ENCODE measurements at regions not wholly inside any gene's neighbourhood (a gene's known extent, or its start where the extent isn't known, plus 50 kb on each side); places are given as distances from the start of the nearest gene placed in this dataset.

DNA sequence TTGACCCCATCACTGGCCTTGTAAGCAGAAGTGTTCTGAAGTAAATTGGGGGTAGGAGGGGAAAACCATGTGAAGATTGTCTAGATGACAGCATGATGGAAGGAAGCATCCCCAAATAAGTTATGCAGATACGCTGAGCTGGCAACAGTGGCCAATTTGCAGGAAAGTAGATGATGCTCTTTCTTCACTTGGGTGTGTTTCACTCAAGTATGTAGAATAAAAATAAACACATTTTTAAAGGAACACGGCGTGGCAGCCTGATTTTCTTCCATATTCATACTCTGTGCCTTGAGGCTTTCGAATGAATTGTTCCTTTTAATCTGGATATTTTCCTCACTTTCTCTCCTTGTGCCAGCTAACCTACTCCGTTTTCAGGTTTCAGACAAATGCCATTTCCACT, 295.5 kb upstream of the DPYD start:
- Histone ChIP-seq H3K27me3 (no peaks in the 10 kb centered on the region), H3K36me3 (no peaks in the 10 kb centered on the region), H3K27ac (no peak overlapping the region), H3K9me3 (no peaks in the 10 kb centered on the region), H3K4me3 (no peak overlapping the region), H3K4me1 (no peaks in the 10 kb centered on the region)
- no peak for DNase-seq
- no peak for ATAC-seq
- TF ChIP-seq, protein P1, sequence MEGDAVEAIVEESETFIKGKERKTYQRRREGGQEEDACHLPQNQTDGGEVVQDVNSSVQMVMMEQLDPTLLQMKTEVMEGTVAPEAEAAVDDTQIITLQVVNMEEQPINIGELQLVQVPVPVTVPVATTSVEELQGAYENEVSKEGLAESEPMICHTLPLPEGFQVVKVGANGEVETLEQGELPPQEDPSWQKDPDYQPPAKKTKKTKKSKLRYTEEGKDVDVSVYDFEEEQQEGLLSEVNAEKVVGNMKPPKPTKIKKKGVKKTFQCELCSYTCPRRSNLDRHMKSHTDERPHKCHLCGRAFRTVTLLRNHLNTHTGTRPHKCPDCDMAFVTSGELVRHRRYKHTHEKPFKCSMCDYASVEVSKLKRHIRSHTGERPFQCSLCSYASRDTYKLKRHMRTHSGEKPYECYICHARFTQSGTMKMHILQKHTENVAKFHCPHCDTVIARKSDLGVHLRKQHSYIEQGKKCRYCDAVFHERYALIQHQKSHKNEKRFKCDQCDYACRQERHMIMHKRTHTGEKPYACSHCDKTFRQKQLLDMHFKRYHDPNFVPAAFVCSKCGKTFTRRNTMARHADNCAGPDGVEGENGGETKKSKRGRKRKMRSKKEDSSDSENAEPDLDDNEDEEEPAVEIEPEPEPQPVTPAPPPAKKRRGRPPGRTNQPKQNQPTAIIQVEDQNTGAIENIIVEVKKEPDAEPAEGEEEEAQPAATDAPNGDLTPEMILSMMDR (IDR thresholded peaks at IDR 0.05): no peak
- intact Hi-C loops (cut with DNase I): no loop called here

DNA sequence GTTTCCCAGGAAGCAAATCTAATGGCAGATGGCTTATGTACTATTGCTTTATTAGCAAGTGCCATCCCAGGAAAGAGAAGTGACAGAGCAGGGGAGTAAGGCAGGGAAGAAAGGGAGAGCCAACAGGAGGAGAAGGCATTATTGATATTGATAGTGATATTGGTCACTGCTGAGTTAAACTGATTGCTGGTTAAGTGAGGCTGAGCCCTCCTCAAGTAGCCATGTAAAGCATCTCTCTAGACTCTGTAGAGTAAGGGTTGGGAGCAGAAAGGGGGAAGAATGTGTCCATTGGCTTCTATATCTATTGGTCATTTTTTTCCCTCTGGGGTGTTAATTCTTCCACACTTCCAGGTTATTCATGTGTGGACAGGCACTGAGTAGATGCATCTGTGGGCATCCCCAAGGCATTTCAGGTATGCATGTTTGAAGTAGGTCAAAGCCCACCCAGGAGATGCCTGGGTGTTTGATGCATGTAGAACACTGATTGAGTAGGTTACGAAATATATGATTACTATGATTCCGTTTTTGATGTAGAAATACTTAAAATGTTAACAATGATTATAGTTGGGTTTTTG, 290.5 kb upstream of the DPYD start:
- intact Hi-C loops (cut with DNase I): no loop called here
- Histone ChIP-seq H3K27ac (no peak overlapping the region), H3K4me3 (no peak overlapping the region), H3K36me3 (no peaks in the 10 kb centered on the region), H3K9me3 (no peaks in the 10 kb centered on the region), H3K27me3 (no peaks in the 10 kb centered on the region), H3K4me1 (no peaks in the 10 kb centered on the region)
- DNase-seq (no peak), ATAC-seq (no peak)
- TF ChIP-seq, protein P1 (IDR thresholded peaks at IDR 0.05): no peak

DNA sequence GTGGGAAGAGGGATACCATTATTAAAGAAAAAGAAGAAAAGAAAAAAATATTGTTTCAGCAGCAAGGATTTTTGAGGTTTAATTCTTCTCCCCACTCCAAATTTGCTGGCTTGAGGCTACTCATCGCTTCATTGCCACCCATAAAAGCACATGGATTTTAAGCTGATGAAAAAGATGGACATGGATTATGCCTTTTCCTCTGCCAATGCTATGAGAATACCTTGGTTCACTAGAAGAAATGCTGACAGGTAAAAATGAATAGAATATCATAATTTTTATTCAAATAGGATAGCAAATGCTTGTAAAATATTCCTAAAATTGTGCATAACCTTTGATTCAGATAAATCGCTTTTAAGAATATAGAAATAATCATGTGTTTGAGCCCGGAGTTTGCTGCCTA, 289.7 kb upstream of the DPYD start:
- intact Hi-C loops (cut with DNase I): no loop called here
- H3K9me3 ChIP-seq: no peaks in the 10 kb centered on the region
- no peaks in the 10 kb centered on the region for H3K27me3 ChIP-seq
- H3K4me3 ChIP-seq: no peak overlapping the region
- TF ChIP-seq, protein P1 (IDR thresholded peaks at IDR 0.05): no peak
- ATAC-seq (no peak), DNase-seq (no peak)
- H3K27ac ChIP-seq: no peak overlapping the region
- H3K4me1 ChIP-seq: no peaks in the 10 kb centered on the region
- H3K36me3 ChIP-seq: no peaks in the 10 kb centered on the region

DNA sequence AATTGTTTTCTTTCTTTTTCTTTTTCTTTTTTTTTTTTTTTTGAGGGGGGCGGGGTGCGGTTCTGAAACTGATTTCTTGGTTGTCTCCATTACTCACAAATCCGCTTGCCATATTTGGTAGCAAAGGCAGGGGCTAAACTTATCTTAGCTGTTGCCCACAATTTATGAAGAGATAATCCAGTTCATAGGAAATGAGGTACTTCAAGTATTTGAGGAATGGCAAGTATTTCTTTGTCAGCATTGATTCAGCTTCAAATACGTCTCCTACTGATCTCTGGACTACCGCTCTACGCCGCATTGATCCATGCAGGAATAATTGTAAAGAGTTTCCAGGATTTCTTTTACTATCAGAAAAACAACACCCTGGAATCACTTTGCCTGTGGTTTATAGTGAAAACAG, 289.2 kb upstream of the DPYD start:
- Histone ChIP-seq H3K4me3 (no peak overlapping the region), H3K27ac (no peak overlapping the region), H3K9me3 (no peaks in the 10 kb centered on the region), H3K36me3 (no peaks in the 10 kb centered on the region), H3K4me1 (no peaks in the 10 kb centered on the region), H3K27me3 (no peaks in the 10 kb centered on the region)
- TF ChIP-seq, protein P1 (IDR thresholded peaks at IDR 0.05): no peak
- ATAC-seq (no peak), DNase-seq (no peak)
- intact Hi-C loops (cut with DNase I): no loop called here

DNA sequence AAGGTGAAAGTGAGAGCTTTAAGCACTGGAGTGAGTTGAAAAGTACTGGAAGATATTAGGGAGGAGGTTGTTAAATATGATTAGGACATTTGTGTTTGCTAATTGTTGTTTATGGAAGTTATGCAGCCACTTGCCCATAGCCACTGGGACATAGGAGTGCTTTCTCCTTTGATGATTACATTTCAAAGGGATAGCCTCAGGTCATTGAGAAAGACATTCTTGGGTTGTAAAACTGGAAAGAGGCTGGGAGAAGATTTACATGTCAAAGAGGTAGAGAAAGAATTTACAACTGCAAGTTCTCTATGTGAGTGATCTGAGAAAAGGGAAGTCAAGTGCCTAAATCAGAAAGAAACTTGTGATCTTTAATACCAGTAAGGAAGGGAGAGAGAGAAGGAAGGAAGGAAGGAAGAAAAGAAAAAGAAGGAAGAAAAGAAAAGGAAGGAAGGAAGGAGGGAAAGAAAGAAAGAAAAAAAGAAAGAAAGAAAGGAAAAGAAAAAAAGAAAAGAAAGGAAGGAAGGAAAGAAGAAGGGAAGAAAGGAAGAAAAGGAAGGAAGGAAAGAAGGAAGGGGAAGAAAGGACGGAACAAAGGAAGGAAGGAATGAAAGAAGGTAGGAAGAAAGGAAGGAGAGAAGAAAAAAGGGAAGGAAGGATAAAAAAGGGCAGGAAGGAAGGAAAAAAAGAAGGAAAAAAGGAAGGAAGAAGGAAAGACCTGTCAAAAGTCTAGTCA, 284.6 kb upstream of the DPYD start:
- Histone ChIP-seq H3K27me3 (no peaks in the 10 kb centered on the region), H3K36me3 (no peaks in the 10 kb centered on the region), H3K9me3 (no peaks in the 10 kb centered on the region), H3K4me3 (no peak overlapping the region), H3K27ac (no peak overlapping the region), H3K4me1 (no peaks in the 10 kb centered on the region)
- intact Hi-C loops (cut with DNase I): no loop called here
- no peak for ATAC-seq
- TF ChIP-seq, protein P1 (IDR thresholded peaks at IDR 0.05): no peak
- no peak for DNase-seq
